ENCODE measurements at regions not wholly inside any gene's neighbourhood (a gene's known extent, or its start where the extent isn't known, plus 50 kb on each side); places are given as distances from the start of the nearest gene placed in this dataset.

DNA sequence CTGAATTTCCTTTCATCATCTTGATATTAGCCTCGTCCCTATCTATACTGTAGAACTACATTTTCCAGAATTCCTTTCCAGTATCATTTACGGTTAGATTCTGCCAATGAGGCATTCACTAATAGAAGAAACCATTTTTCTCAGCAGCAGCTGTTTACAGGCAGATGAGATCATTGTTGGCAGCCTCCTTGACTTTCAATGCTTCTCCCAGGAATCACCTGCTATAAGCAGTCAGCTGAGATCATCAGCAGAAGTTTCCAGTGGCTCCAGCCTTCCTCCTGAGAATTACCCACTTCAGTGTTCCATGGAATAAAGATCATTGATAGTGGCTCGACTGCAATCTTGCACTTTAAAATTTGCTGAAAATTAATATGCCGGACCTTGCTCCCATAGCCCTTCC lies 157.3 kb upstream of the TET2 start:
- ATAC-seq = peak; percentile 33; the same call in 1 of the 2 replicates
- intact Hi-C loops (cut with micrococcal nuclease) = no loop called here

DNA sequence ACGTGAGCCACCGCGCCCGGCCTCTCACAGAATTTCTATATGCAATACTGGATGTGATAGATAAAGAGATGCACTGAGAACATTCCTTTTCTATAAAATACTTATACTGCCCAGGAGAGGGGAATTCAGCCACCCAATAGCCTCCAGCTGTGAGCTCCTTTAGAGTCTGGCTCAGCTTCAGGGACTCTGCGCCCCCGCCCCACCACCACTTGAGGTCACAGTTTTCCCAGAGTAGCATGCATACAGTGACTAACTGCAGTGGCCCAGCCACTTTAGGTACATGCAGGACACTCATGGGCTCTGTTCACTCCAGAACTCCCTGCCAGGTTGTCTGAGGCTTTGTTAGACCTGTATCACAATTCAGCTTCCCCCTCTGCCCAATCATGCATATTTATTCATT lies 144.4 kb upstream of the TET2 start:
- BruUV-seq (replicated peaks) = no TSS peak
- DNase-seq (no peak), ATAC-seq (no peak)
- no peak overlapping the region for H3K4me2 ChIP-seq (ENCODE audit: low read length)
- H3K9me2 ChIP-seq (replicated peaks; ENCODE audit: low read length) = no peaks in the 10 kb centered on the region
- intact Hi-C loops (cut with micrococcal nuclease) = no loop called here
- TF ChIP-seq EZH2phosphoT487 (IDR thresholded peaks at IDR 0.05; ENCODE audit: borderline replicate concordance, low read length) = no peak
- TF ChIP-seq, protein P1, sequence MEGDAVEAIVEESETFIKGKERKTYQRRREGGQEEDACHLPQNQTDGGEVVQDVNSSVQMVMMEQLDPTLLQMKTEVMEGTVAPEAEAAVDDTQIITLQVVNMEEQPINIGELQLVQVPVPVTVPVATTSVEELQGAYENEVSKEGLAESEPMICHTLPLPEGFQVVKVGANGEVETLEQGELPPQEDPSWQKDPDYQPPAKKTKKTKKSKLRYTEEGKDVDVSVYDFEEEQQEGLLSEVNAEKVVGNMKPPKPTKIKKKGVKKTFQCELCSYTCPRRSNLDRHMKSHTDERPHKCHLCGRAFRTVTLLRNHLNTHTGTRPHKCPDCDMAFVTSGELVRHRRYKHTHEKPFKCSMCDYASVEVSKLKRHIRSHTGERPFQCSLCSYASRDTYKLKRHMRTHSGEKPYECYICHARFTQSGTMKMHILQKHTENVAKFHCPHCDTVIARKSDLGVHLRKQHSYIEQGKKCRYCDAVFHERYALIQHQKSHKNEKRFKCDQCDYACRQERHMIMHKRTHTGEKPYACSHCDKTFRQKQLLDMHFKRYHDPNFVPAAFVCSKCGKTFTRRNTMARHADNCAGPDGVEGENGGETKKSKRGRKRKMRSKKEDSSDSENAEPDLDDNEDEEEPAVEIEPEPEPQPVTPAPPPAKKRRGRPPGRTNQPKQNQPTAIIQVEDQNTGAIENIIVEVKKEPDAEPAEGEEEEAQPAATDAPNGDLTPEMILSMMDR (conservative IDR thresholded peaks at IDR 0.05; ENCODE audit: low read depth, low read length) = no peak
- TF ChIP-seq EZH2 (IDR thresholded peaks at IDR 0.05; ENCODE audit: low read length, unreplicated experiment) = no peak
- H2AFZ ChIP-seq (ENCODE audit: low read length) = no peak overlapping the region
- no peaks in the 10 kb centered on the region for H3F3A ChIP-seq (ENCODE audit: low read length, unreplicated experiment)
- no peak overlapping the region for H3K27ac ChIP-seq (ENCODE audit: low read length)
- ChIA-PET POLR2A (ENCODE audit: unreplicated experiment) (no interaction called here), CTCF (no interaction called here)
- H3K4me3 ChIP-seq (ENCODE audit: low read length) = no peak overlapping the region
- H3K79me2 ChIP-seq (ENCODE audit: low read length) = no peaks in the 10 kb centered on the region
- H3K9ac ChIP-seq (ENCODE audit: low read length) = no peak overlapping the region
- no peaks in the 10 kb centered on the region for H3K9me3 ChIP-seq (ENCODE audit: low read length)
- H3K36me3 ChIP-seq (ENCODE audit: low read depth, low read length) = no peaks in the 10 kb centered on the region
- H3K27me3 ChIP-seq (ENCODE audit: low read length) = no peaks in the 10 kb centered on the region
- H3K4me1 ChIP-seq (ENCODE audit: insufficient read depth, low read length) = no peaks in the 10 kb centered on the region
- no peaks in the 10 kb centered on the region for H4K20me1 ChIP-seq (ENCODE audit: low read length)

More for the DNA sequence above, 157.3 kb upstream of the TET2 start:
- ChIA-PET POLR2A (ENCODE audit: unreplicated experiment) (no interaction called here), CTCF (no interaction called here)
- H3K9me2 ChIP-seq (replicated peaks; ENCODE audit: low read length) = no peaks in the 10 kb centered on the region
- BruUV-seq (replicated peaks) = no TSS peak
- no peaks in the 10 kb centered on the region for H3F3A ChIP-seq (ENCODE audit: low read length, unreplicated experiment)
- H3K27ac ChIP-seq (ENCODE audit: low read length) = no peak overlapping the region
- H3K9me3 ChIP-seq (ENCODE audit: low read length) = no peaks in the 10 kb centered on the region
- H3K36me3 ChIP-seq (ENCODE audit: low read depth, low read length) = no peaks in the 10 kb centered on the region
- H3K79me2 ChIP-seq (ENCODE audit: low read length) = no peaks in the 10 kb centered on the region
- H3K4me1 ChIP-seq (ENCODE audit: insufficient read depth, low read length) = no peaks in the 10 kb centered on the region
- no peak overlapping the region for H3K4me3 ChIP-seq (ENCODE audit: low read length)
- H3K9ac ChIP-seq (ENCODE audit: low read length) = no peak overlapping the region
- DNase-seq = peak; percentile 4
- no peaks in the 10 kb centered on the region for H3K27me3 ChIP-seq (ENCODE audit: low read length)
- H2AFZ ChIP-seq (ENCODE audit: low read length) = no peak overlapping the region
- H3K4me2 ChIP-seq (ENCODE audit: low read length) = no peak overlapping the region
- TF ChIP-seq EZH2phosphoT487 (IDR thresholded peaks at IDR 0.05; ENCODE audit: borderline replicate concordance, low read length) (no peak), EZH2 (IDR thresholded peaks at IDR 0.05; ENCODE audit: low read length, unreplicated experiment) (no peak)
- TF ChIP-seq, protein P1 (conservative IDR thresholded peaks at IDR 0.05; ENCODE audit: low read depth, low read length) = no peak
- no peaks in the 10 kb centered on the region for H4K20me1 ChIP-seq (ENCODE audit: low read length)

DNA sequence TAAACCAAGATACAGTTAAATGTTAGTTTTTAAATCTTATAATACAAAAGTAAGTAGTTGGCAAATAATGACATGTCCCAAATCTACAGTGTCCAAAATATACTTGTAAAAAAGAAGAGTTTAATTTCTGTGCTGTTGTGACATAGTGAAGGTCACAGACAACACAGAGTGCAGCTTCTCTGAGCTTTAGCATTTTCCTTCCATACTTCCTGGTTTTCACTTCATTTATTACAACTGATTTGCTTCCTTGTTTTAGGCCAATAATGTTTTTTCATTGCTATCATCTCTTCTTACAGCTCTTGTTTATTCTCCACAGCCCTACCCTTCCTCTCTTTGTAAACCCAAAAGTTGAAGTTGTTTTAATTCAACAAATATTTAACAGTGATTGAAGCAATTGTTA lies 132.4 kb upstream of the TET2 start:
- BruUV-seq (replicated peaks) = no TSS peak
- POLR2A ChIA-PET (ENCODE audit: unreplicated experiment) = no interaction called here
- TF ChIP-seq, protein P1 (conservative IDR thresholded peaks at IDR 0.05; ENCODE audit: low read depth, low read length) = no peak
- TF ChIP-seq EZH2phosphoT487 (IDR thresholded peaks at IDR 0.05; ENCODE audit: borderline replicate concordance, low read length) = no peak
- TF ChIP-seq EZH2 (IDR thresholded peaks at IDR 0.05; ENCODE audit: low read length, unreplicated experiment) = no peak

More for the DNA sequence above, 132.4 kb upstream of the TET2 start:
- CTCF ChIA-PET = no interaction called here
- H3K4me2 ChIP-seq (ENCODE audit: low read length) = no peak overlapping the region
- H3K9me3 ChIP-seq (ENCODE audit: low read length) = no peaks in the 10 kb centered on the region
- H3K9me2 ChIP-seq (replicated peaks; ENCODE audit: low read length) = no peaks in the 10 kb centered on the region
- H3K79me2 ChIP-seq (ENCODE audit: low read length) = no peaks in the 10 kb centered on the region
- no peak overlapping the region for H3K9ac ChIP-seq (ENCODE audit: low read length)
- DNase-seq (no peak), ATAC-seq (no peak)
- H3K36me3 ChIP-seq (ENCODE audit: low read depth, low read length) = no peaks in the 10 kb centered on the region
- H3K4me3 ChIP-seq (ENCODE audit: low read length) = no peak overlapping the region
- H3K4me1 ChIP-seq (ENCODE audit: insufficient read depth, low read length) = no peaks in the 10 kb centered on the region
- intact Hi-C loops (cut with micrococcal nuclease) = no loop called here
- H3K27ac ChIP-seq (ENCODE audit: low read length) = no peak overlapping the region
- H2AFZ ChIP-seq (ENCODE audit: low read length) = no peak overlapping the region
- H4K20me1 ChIP-seq (ENCODE audit: low read length) = no peaks in the 10 kb centered on the region
- H3K27me3 ChIP-seq (ENCODE audit: low read length) = no peaks in the 10 kb centered on the region
- H3F3A ChIP-seq (ENCODE audit: low read length, unreplicated experiment) = no peaks in the 10 kb centered on the region

Data from PC-3 (cell line).